AG04450 (cell line): ENCODE measurements at regions not wholly inside any gene's neighbourhood (a gene's known extent, or its start where the extent isn't known, plus 50 kb on each side); places are given as distances from the start of the nearest gene placed in this dataset.

Experiments
- CTCF ChIA-PET: fragments of 300-600, 350-600 bp; formaldehyde crosslinking; extraction: SDS; loops from one replicate; lab custom pipeline; 2022; ENCODE audit warnings: antibody characterized with exemption, inconsistent platforms; lab: Charles Lee
- POLR2A ChIA-PET: fragments of 350-600 bp; formaldehyde crosslinking; extraction: SDS; loops from one replicate; lab custom pipeline; 2021; ENCODE audit warnings: antibody characterized with exemption, inconsistent platforms; lab: Yijun Ruan, JAX
- DNase-seq: peaks from one replicate; pipeline ENCODE4 v3.0.0-alpha.2; 2011; ENCODE audit warnings: low read depth, low spot score
- H3K27ac ChIP-seq: one replicate; pipeline ENCODE4 v1.5.1; 2012; ENCODE audit warnings: low read depth, low read length, control low read depth
- H3K27me3 ChIP-seq: one replicate; pipeline ENCODE4 v1.6.0; 2012; ENCODE audit warnings: low read length; ENCODE audit not compliant: control insufficient read depth, insufficient read depth
- H3K4me3 ChIP-seq: 2 replicates; pipeline ENCODE4 v1.5.1; 2011; ENCODE audit warnings: mild to moderate bottlenecking, low read depth, low read length, control low read depth
- H3K9me3 ChIP-seq: 2 replicates; pipeline ENCODE4 v1.5.1; 2012; ENCODE audit warnings: low read length; ENCODE audit not compliant: control insufficient read depth, insufficient read depth
- CTCF ChIP-seq: IDR thresholded peaks from 2 replicates; pipeline ENCODE4 v1.5.1; 2011; ENCODE audit warnings: low read depth, low read length, control low read depth, inconsistent platforms

GRCh38 chr2:7738596-7738995 is 821.4 kb downstream of the RNF144A start:
- no peak for DNase-seq
- no peak for TF ChIP-seq CTCF
- POLR2A ChIA-PET, result no interaction called here
- Histone ChIP-seq H3K9me3 (no peaks in the 10 kb centered on the region), H3K27ac (no peak overlapping the region), H3K4me3 (no peak overlapping the region), H3K27me3 (no peaks in the 10 kb centered on the region)
- CTCF ChIA-PET, result no interaction called here

GRCh38 chr2:7740114-7740513 is 822.9 kb downstream of the RNF144A start:
- POLR2A ChIA-PET, result no interaction called here
- Histone ChIP-seq H3K4me3 (no peak overlapping the region), H3K27ac (no peak overlapping the region), H3K9me3 (no peaks in the 10 kb centered on the region), H3K27me3 (no peaks in the 10 kb centered on the region)
- DNase-seq, result no peak
- TF ChIP-seq CTCF, result no peak
- CTCF ChIA-PET, result no interaction called here

- H3K27ac ChIP-seq, result no peak overlapping the region
- POLR2A ChIA-PET, result no interaction called here
- CTCF ChIA-PET, result no interaction called here
Observed at GRCh38 chr2:7742301-7742700, 825.1 kb downstream of the RNF144A start.

GRCh38 chr2:7744827-7745226 is 827.6 kb downstream of the RNF144A start:
- Histone ChIP-seq H3K27me3 (no peaks in the 10 kb centered on the region), H3K4me3 (no peak overlapping the region), H3K9me3 (no peaks in the 10 kb centered on the region), H3K27ac (no peak overlapping the region)
- CTCF ChIA-PET, result no interaction called here
- no peak for DNase-seq
- POLR2A ChIA-PET, result no interaction called here
- no peak for TF ChIP-seq CTCF

More at GRCh38 chr2:7742301-7742700, 825.1 kb downstream of the RNF144A start:
- Histone ChIP-seq H3K4me3 (no peak overlapping the region), H3K27me3 (no peaks in the 10 kb centered on the region), H3K9me3 (no peaks in the 10 kb centered on the region)
- no peak for DNase-seq
- TF ChIP-seq CTCF, result no peak

- ChIA-PET POLR2A (no interaction called here), CTCF (no interaction called here)
- TF ChIP-seq CTCF, result no peak
Observed at GRCh38 chr2:7745369-7745768, 828.2 kb downstream of the RNF144A start.

More at GRCh38 chr2:7745369-7745768, 828.2 kb downstream of the RNF144A start:
- DNase-seq, result no peak
- Histone ChIP-seq H3K4me3 (no peak overlapping the region), H3K9me3 (no peaks in the 10 kb centered on the region), H3K27ac (no peak overlapping the region), H3K27me3 (no peaks in the 10 kb centered on the region)
